ENCODE measurements at regions not wholly inside any gene's neighbourhood (a gene's known extent, or its start where the extent isn't known, plus 50 kb on each side); places are given as distances from the start of the nearest gene placed in this dataset.

DNA sequence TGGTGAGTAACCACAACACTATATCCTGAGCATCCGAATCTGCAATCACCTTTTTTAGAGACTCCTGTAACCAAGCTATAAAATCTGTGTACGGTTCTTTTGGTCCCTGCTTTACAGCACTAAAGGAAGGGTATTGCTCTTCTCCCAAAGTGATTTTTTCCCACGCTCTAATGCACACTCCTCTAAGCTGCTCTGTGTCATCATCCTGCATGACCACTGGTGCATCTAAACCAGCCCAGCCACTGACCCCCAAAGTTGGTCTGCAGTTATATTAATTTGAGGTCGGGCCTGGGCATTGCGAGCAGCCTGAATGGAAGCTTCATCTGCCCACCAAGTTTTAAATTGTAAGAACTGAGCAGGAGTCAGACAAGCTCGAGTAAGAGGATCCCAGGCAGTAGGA, 480.0 kb downstream of the PTPRU start:
- no peaks in the 10 kb centered on the region for H3K4me1 ChIP-seq
- H3K27ac ChIP-seq, result no peak overlapping the region
- no peak for DNase-seq (ENCODE audit: low spot score in 2 of 2)
- H3K27me3 ChIP-seq, result no peaks in the 10 kb centered on the region
- no peaks in the 10 kb centered on the region for H3K9me3 ChIP-seq
- H3K4me3 ChIP-seq, result no peak overlapping the region
- intact Hi-C loops (cut with DNase I), result no loop called here
- TF ChIP-seq, protein P1, sequence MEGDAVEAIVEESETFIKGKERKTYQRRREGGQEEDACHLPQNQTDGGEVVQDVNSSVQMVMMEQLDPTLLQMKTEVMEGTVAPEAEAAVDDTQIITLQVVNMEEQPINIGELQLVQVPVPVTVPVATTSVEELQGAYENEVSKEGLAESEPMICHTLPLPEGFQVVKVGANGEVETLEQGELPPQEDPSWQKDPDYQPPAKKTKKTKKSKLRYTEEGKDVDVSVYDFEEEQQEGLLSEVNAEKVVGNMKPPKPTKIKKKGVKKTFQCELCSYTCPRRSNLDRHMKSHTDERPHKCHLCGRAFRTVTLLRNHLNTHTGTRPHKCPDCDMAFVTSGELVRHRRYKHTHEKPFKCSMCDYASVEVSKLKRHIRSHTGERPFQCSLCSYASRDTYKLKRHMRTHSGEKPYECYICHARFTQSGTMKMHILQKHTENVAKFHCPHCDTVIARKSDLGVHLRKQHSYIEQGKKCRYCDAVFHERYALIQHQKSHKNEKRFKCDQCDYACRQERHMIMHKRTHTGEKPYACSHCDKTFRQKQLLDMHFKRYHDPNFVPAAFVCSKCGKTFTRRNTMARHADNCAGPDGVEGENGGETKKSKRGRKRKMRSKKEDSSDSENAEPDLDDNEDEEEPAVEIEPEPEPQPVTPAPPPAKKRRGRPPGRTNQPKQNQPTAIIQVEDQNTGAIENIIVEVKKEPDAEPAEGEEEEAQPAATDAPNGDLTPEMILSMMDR (IDR thresholded peaks at IDR 0.05), result no peak
- H3K36me3 ChIP-seq, result no peaks in the 10 kb centered on the region

GRCh38 chr1:29713857-29714256, 477.5 kb downstream of the PTPRU start:
- no peak overlapping the region for H3K4me3 ChIP-seq
- H3K36me3 ChIP-seq, result no peaks in the 10 kb centered on the region
- no peaks in the 10 kb centered on the region for H3K27me3 ChIP-seq
- H3K27ac ChIP-seq, result no peak overlapping the region
- H3K9me3 ChIP-seq, result no peaks in the 10 kb centered on the region
- TF ChIP-seq, protein P1 (IDR thresholded peaks at IDR 0.05), result no peak
- H3K4me1 ChIP-seq, result peaks cover 12 to 19% of the 10 kb centered on the region in 2 donors
- DNase-seq (ENCODE audit: low spot score in 2 of 2), result no peak
- intact Hi-C loops (cut with DNase I), result loop anchor here (5.0 kb wide), 1 partner anchor 78 kb away; no protein-coding TSS in a partner anchor

DNA sequence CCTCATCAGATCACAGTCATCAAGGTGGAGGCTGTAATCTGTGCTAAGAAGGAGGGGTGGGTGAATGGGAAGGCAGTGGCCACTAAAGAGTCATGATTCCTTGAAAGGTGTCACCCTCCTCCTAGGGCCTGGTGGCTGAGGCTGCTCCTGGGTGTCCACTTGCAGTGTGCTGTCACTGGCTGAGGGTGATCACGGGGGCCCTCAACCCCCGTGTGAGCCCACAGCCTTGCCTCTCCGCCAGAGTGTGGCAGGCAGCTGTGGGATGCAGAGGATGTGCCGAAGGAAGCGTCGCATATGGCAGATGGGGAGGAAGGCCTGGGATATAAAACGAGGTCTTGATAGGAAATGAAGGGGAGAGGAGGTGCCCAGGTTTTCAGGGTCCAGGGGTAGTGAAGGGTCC, 476.5 kb downstream of the PTPRU start:
- H3K27me3 ChIP-seq, result no peaks in the 10 kb centered on the region
- H3K36me3 ChIP-seq, result no peaks in the 10 kb centered on the region
- TF ChIP-seq, protein P1 (IDR thresholded peaks at IDR 0.05), result no peak
- H3K27ac ChIP-seq, result peak overlapping the region in 1 of 2 donors; percentile 19
- H3K4me1 ChIP-seq, result peaks cover 21 to 30% of the 10 kb centered on the region in 2 donors
- DNase-seq (ENCODE audit: low spot score in 2 of 2), result no peak
- no peak overlapping the region for H3K4me3 ChIP-seq
- H3K9me3 ChIP-seq, result no peaks in the 10 kb centered on the region
- intact Hi-C loops (cut with DNase I), result loop anchor here (5.0 kb wide), 1 partner anchor 80 kb away; no protein-coding TSS in a partner anchor

DNA sequence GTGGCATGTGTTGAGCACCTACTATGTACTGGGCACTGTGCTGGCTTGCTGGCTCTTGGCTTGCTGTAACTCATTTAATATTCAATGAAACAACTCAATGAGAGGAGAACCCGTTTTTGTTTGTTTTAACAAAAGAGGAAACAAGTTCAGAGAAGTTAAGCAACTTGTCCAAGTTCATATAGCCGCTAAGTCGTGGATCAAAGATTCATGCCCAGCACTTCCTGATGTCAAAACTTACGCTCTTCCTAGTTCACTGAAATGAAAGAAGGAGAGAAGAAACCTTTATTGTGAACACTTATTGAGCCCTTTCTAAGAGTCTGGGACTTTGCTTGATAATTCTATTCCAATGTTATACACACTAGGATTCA, 475.9 kb downstream of the PTPRU start:
- peaks cover 22 to 33% of the 10 kb centered on the region in 2 donors for H3K4me1 ChIP-seq
- H3K4me3 ChIP-seq, result no peak overlapping the region
- H3K27me3 ChIP-seq, result no peaks in the 10 kb centered on the region
- TF ChIP-seq, protein P1 (IDR thresholded peaks at IDR 0.05), result no peak
- H3K36me3 ChIP-seq, result no peaks in the 10 kb centered on the region
- DNase-seq (ENCODE audit: low spot score in 2 of 2), result no peak
- H3K27ac ChIP-seq, result no peak overlapping the region
- no peaks in the 10 kb centered on the region for H3K9me3 ChIP-seq
- intact Hi-C loops (cut with DNase I), result loop anchor here (5.0 kb wide), 1 partner anchor 80 kb away; no protein-coding TSS in a partner anchor

DNA sequence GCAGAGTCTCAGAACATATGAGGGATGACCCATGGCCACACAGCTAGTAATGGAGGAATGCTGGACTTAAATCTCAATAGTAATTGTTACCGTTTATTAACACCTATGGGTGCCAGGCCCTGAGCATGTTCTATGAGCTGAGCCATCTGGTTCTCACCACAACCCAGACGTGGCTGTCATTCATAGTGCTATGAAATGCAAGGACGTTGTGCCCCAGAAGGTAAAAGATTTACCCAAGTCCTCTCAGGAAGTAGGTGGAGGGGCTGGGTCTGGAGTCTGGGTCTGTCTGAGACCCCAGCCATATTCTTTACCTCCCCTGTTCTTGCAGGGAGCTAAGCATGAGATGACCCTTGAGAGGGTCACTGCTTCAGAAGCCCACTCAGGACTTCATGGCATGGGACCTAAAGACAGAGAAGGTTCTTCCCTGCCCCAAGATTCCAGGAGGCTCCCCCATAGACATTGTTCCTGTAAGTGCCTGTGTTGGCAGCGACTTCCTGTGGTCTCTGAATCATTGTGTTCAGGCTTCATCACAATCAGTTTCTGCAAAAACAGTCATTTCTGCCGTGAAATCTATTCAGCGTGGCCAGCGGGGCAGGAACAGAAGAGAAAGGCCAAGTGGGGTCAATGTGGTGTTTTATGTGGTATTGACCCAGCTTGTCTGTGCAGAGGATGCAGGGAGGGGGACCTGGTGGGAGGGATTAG, 475.4 kb downstream of the PTPRU start:
- H3K36me3 ChIP-seq, result no peaks in the 10 kb centered on the region
- TF ChIP-seq, protein P1 (IDR thresholded peaks at IDR 0.05), result no peak
- no peaks in the 10 kb centered on the region for H3K9me3 ChIP-seq
- DNase-seq (ENCODE audit: low spot score in 2 of 2), result peak in 1 of 2 donors; percentile 19
- intact Hi-C loops (cut with DNase I), result loop anchor here (5.0 kb wide), 1 partner anchor 81 kb away; no protein-coding TSS in a partner anchor
- peak overlapping the region in 1 of 2 donors; percentile 14 for H3K27ac ChIP-seq
- H3K27me3 ChIP-seq, result no peaks in the 10 kb centered on the region
- H3K4me3 ChIP-seq, result no peak overlapping the region
- peaks cover 22 to 33% of the 10 kb centered on the region in 2 donors for H3K4me1 ChIP-seq
